ENCODE measurements at regions not wholly inside any gene's neighbourhood (a gene's known extent, or its start where the extent isn't known, plus 50 kb on each side); places are given as distances from the start of the nearest gene placed in this dataset.
A peak's percentile ranks its signal among the peaks of the same experiment; 100 is the strongest.

DNA sequence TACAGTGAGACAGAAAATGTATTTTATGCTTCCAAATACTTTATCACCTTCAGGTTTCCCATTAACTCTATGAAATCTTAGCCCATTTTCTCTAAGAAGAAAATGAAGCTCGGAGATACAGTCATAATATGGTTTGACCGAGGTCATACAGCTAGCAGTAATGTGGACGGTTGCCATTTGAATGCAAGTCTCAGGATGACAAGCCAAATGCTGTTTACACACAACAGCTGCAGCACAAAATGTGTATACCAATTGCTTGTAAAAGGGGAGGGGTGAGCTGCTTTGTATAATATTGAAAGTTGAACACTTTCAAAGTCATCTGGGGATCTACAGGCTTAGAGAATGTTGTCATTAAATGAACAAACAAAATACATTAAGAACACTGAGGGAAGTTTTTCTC, 93.8 kb upstream of the FSIP2 start:
- Histone ChIP-seq H3K9ac (ENCODE audit: insufficient read depth, low read length) (no peak overlapping the region), H3K4me3 (replicated peaks in 1 of 4; ENCODE audit: control extremely low read depth in 1 of 4, insufficient read depth in 1 of 4, low read depth in 3 of 4, low read length in 4 of 4) (no peak overlapping the region), H3K27me3 (ENCODE audit: control insufficient read depth, insufficient read depth, low read length) (no peaks in the 10 kb centered on the region), H3K36me3 (ENCODE audit: control insufficient read depth, insufficient read depth, low read length) (no peaks in the 10 kb centered on the region), H3K4me2 (ENCODE audit: extremely low read depth, insufficient read depth, low read length) (no peak overlapping the region), H3K4me1 (ENCODE audit: control insufficient read depth, extremely low read depth, insufficient read depth, low read length) (no peaks in the 10 kb centered on the region), H4K20me1 (ENCODE audit: control insufficient read depth, extremely low read depth, insufficient read depth, low read length) (no peaks in the 10 kb centered on the region), H3K79me2 (ENCODE audit: control insufficient read depth, insufficient read depth, low read length) (no peaks in the 10 kb centered on the region), H3K27ac (ENCODE audit: insufficient read depth, low read length) (no peak overlapping the region), H2AFZ (ENCODE audit: low read length) (no peak overlapping the region), H3K9me3 (ENCODE audit: control insufficient read depth, insufficient read depth, low read depth, low read length) (no peaks in the 10 kb centered on the region)
- DNase-seq (ENCODE audit: low read depth in 2 of 2), result peak; percentile 26 to 54
- TF ChIP-seq, protein P1, sequence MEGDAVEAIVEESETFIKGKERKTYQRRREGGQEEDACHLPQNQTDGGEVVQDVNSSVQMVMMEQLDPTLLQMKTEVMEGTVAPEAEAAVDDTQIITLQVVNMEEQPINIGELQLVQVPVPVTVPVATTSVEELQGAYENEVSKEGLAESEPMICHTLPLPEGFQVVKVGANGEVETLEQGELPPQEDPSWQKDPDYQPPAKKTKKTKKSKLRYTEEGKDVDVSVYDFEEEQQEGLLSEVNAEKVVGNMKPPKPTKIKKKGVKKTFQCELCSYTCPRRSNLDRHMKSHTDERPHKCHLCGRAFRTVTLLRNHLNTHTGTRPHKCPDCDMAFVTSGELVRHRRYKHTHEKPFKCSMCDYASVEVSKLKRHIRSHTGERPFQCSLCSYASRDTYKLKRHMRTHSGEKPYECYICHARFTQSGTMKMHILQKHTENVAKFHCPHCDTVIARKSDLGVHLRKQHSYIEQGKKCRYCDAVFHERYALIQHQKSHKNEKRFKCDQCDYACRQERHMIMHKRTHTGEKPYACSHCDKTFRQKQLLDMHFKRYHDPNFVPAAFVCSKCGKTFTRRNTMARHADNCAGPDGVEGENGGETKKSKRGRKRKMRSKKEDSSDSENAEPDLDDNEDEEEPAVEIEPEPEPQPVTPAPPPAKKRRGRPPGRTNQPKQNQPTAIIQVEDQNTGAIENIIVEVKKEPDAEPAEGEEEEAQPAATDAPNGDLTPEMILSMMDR (conservative IDR thresholded peaks at IDR 0.05 in 1 of 2, IDR thresholded peaks at IDR 0.05 in 1 of 2; ENCODE audit: low read depth in 1 of 2, low read length in 2 of 2), result no peak
- no peak for TF ChIP-seq EZH2 (IDR thresholded peaks at IDR 0.05; ENCODE audit: low read length, missing control alignments)

DNA sequence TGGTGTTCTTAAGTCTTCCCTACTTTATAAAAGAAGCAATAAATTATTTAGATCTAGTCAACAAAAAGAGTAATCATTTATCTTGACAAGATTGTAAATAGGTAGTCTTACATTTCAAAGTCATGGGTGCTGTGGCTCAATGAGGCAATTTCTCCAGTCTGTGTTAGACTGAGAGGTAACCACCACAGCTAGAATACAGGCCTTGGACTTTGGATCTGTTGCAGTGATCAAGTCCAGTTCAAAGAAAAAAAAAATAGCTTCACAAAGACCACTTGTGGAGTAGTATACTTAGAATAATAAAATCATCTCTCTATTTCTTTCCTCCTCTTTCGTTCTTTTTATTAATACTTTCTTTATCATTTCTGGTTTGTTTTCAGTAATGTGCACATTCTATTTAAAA, 93.1 kb upstream of the FSIP2 start:
- H3K9ac ChIP-seq (ENCODE audit: insufficient read depth, low read length), result no peak overlapping the region

DNA sequence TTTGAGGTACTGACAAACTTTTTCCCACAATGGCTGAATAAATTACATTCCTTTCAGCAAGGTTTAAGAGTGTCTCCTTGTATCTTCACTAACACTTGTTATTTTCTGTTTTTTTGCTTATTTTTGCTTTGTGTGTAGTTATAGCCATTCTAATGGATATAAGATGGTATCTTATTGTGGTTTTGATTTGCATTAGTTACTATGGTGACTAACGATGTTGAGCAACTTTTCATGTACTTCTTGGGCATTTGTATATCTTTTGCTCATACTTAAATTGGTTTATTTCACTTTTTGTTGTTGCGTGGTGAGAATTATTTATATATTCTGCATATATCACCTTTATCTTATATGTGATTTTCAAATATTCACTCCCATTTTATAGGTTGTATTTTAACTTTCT, 79.9 kb upstream of the FSIP2 start:
- Histone ChIP-seq H3K9me3 (ENCODE audit: control insufficient read depth, insufficient read depth, low read depth, low read length) (no peaks in the 10 kb centered on the region), H3K27ac (ENCODE audit: insufficient read depth, low read length) (no peak overlapping the region), H4K20me1 (ENCODE audit: control insufficient read depth, extremely low read depth, insufficient read depth, low read length) (no peaks in the 10 kb centered on the region), H3K4me2 (ENCODE audit: extremely low read depth, insufficient read depth, low read length) (no peak overlapping the region), H3K9ac (ENCODE audit: insufficient read depth, low read length) (no peak overlapping the region), H3K4me1 (ENCODE audit: control insufficient read depth, extremely low read depth, insufficient read depth, low read length) (no peaks in the 10 kb centered on the region), H3K36me3 (ENCODE audit: control insufficient read depth, insufficient read depth, low read length) (no peaks in the 10 kb centered on the region), H3K4me3 (replicated peaks in 1 of 4; ENCODE audit: control extremely low read depth in 1 of 4, insufficient read depth in 1 of 4, low read depth in 3 of 4, low read length in 4 of 4) (no peak overlapping the region), H3K79me2 (ENCODE audit: control insufficient read depth, insufficient read depth, low read length) (no peaks in the 10 kb centered on the region), H2AFZ (ENCODE audit: low read length) (no peak overlapping the region), H3K27me3 (ENCODE audit: control insufficient read depth, insufficient read depth, low read length) (no peaks in the 10 kb centered on the region)
- TF ChIP-seq, protein P1 (conservative IDR thresholded peaks at IDR 0.05 in 1 of 2, IDR thresholded peaks at IDR 0.05 in 1 of 2; ENCODE audit: low read depth in 1 of 2, low read length in 2 of 2), result no peak
- TF ChIP-seq EZH2 (IDR thresholded peaks at IDR 0.05; ENCODE audit: low read length, missing control alignments), result no peak
- no peak for DNase-seq (ENCODE audit: low read depth in 2 of 2)

More for the DNA sequence above, 93.1 kb upstream of the FSIP2 start:
- Histone ChIP-seq H3K9me3 (ENCODE audit: control insufficient read depth, insufficient read depth, low read depth, low read length) (no peaks in the 10 kb centered on the region), H2AFZ (ENCODE audit: low read length) (no peak overlapping the region), H3K79me2 (ENCODE audit: control insufficient read depth, insufficient read depth, low read length) (no peaks in the 10 kb centered on the region), H4K20me1 (ENCODE audit: control insufficient read depth, extremely low read depth, insufficient read depth, low read length) (no peaks in the 10 kb centered on the region), H3K27ac (ENCODE audit: insufficient read depth, low read length) (no peak overlapping the region), H3K27me3 (ENCODE audit: control insufficient read depth, insufficient read depth, low read length) (no peaks in the 10 kb centered on the region), H3K4me1 (ENCODE audit: control insufficient read depth, extremely low read depth, insufficient read depth, low read length) (no peaks in the 10 kb centered on the region), H3K36me3 (ENCODE audit: control insufficient read depth, insufficient read depth, low read length) (no peaks in the 10 kb centered on the region), H3K4me3 (replicated peaks in 1 of 4; ENCODE audit: control extremely low read depth in 1 of 4, insufficient read depth in 1 of 4, low read depth in 3 of 4, low read length in 4 of 4) (no peak overlapping the region), H3K4me2 (ENCODE audit: extremely low read depth, insufficient read depth, low read length) (no peak overlapping the region)
- TF ChIP-seq, protein P1 (conservative IDR thresholded peaks at IDR 0.05 in 1 of 2, IDR thresholded peaks at IDR 0.05 in 1 of 2; ENCODE audit: low read depth in 1 of 2, low read length in 2 of 2), result no peak
- TF ChIP-seq EZH2 (IDR thresholded peaks at IDR 0.05; ENCODE audit: low read length, missing control alignments), result no peak
- no peak for DNase-seq (ENCODE audit: low read depth in 2 of 2)
